Stimulated activated memory B cell treated with anti-CD40 and anti-IgM and Interleukin-4, amounts not matched to agents 10 μg/mL and 1 μg/mL and 100 μg/mL, for 72 hours (primary cell): ENCODE measurements at regions not wholly inside any gene's neighbourhood (a gene's known extent, or its start where the extent isn't known, plus 50 kb on each side); places are given as distances from the start of the nearest gene placed in this dataset.

Source experiments
- ATAC-seq: fragments of 150-1000 bp; cut with Tn5 transposase; 2 replicates; pipeline ENCODE4 v1.10.0; 2021
- H3K27ac Mint-ChIP-seq: one replicate; pipeline ENCODE4 v1.8.0; 2022; ENCODE audit warnings: mild to moderate bottlenecking, mixed read lengths
- H3K27me3 Mint-ChIP-seq: one replicate; pipeline ENCODE4 v1.8.0; 2022; ENCODE audit warnings: mixed read lengths
- H3K36me3 Mint-ChIP-seq: one replicate; pipeline ENCODE4 v1.8.0; 2022; ENCODE audit warnings: mixed read lengths
- H3K4me1 Mint-ChIP-seq: one replicate; pipeline ENCODE4 v1.8.0; 2022; ENCODE audit warnings: mixed read lengths
- H3K4me3 Mint-ChIP-seq: one replicate; pipeline ENCODE4 v1.8.0; 2022; ENCODE audit warnings: mild to moderate bottlenecking, moderate library complexity, mixed read lengths
- H3K9me3 Mint-ChIP-seq: one replicate; pipeline ENCODE4 v1.8.0; 2022; ENCODE audit warnings: mixed read lengths

DNA sequence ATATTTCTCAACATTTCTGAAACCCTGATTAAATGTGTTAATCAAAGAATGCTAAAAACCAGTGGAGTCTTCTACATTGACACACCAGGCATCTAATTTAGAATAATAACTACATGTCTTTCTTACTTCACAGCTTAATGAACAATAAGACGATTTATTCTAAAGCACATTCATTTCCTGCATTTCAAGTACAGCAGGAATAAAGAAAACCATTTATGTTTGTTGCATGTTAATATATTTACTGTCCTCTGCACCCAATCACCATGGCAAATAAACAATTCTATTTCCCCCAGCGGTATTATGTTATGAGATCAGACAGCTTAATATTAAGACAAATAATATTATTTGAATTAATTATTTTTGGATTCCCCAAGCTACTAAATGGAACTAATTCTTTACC is 1336.3 kb upstream of the CADM2 start:
- Mint-ChIP-seq H3K4me1 (no peaks in the 10 kb centered on the region), H3K27me3 (no peaks in the 10 kb centered on the region)

DNA sequence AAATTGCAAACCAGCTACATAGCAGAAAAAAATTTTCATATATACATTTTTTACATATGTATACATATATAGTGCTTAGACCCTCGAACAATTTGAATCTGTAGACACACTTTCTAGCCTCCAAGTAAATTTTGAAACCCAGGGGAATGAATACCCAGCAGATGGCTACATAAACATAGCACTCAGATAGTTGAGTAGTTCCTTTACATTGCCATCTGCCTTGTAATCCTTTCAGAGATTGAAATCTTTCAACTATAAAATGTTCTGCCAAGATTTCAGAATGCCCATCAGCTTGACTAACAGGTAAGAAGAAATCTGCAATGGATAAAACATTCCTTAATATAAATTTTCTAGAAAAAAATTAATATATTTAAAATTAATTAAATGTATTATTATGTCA is 1333.5 kb upstream of the CADM2 start:
- ATAC-seq, result no peak
- H3K9me3 Mint-ChIP-seq, result no peaks in the 10 kb centered on the region
- H3K27me3 Mint-ChIP-seq, result no peaks in the 10 kb centered on the region
- H3K4me3 Mint-ChIP-seq, result no peak overlapping the region
- no peaks in the 10 kb centered on the region for H3K4me1 Mint-ChIP-seq
- no peak overlapping the region for H3K27ac Mint-ChIP-seq
- H3K36me3 Mint-ChIP-seq, result no peaks in the 10 kb centered on the region

More for the DNA sequence above, 1336.3 kb upstream of the CADM2 start:
- no peaks in the 10 kb centered on the region for H3K9me3 Mint-ChIP-seq
- H3K27ac Mint-ChIP-seq, result no peak overlapping the region
- ATAC-seq, result no peak
- H3K36me3 Mint-ChIP-seq, result no peaks in the 10 kb centered on the region
- no peak overlapping the region for H3K4me3 Mint-ChIP-seq

DNA sequence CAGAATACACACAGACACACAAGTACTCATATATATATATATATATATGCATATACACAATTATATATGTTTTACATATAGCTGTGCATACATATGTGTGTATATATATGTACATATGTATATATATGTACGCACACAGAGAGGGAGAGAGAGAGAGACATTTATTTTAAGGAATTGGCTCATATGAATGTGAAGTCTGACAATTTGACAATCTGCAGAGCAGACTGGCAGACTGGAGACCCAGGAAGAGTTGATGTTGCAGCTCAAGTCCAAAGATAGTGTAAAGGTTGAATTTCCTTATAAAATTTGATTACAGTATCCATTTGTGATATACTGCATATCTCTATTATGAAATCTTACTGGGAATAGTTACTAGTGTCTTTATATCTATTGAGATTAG is 1330.3 kb upstream of the CADM2 start:
- Mint-ChIP-seq H3K4me3 (no peak overlapping the region), H3K9me3 (no peaks in the 10 kb centered on the region)

DNA sequence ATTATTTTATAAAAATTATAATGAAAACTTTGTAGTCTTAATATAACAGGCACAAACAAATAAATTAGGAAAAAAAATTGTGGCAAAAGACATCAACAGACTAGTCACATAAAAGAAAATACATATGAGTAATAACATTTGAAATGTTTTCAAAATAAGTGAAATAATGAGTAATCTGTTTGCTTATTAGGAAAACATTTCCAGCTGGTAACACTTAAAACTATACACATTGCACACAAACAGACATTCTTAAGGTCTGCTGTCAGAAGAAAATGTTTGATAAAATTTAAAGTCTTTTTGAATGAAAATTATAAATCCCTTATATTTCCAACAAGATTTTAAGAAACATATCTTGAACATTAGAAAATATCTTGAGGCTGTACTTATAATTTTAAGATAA is 1326.3 kb upstream of the CADM2 start:
- ATAC-seq, result no peak
- no peaks in the 10 kb centered on the region for H3K4me1 Mint-ChIP-seq
- no peaks in the 10 kb centered on the region for H3K27me3 Mint-ChIP-seq
- no peak overlapping the region for H3K4me3 Mint-ChIP-seq
- no peak overlapping the region for H3K27ac Mint-ChIP-seq
- H3K9me3 Mint-ChIP-seq, result no peaks in the 10 kb centered on the region
- H3K36me3 Mint-ChIP-seq, result no peaks in the 10 kb centered on the region

More for the DNA sequence above, 1330.3 kb upstream of the CADM2 start:
- ATAC-seq, result no peak
- Mint-ChIP-seq H3K36me3 (no peaks in the 10 kb centered on the region), H3K27me3 (no peaks in the 10 kb centered on the region), H3K27ac (no peak overlapping the region), H3K4me1 (no peaks in the 10 kb centered on the region)

DNA sequence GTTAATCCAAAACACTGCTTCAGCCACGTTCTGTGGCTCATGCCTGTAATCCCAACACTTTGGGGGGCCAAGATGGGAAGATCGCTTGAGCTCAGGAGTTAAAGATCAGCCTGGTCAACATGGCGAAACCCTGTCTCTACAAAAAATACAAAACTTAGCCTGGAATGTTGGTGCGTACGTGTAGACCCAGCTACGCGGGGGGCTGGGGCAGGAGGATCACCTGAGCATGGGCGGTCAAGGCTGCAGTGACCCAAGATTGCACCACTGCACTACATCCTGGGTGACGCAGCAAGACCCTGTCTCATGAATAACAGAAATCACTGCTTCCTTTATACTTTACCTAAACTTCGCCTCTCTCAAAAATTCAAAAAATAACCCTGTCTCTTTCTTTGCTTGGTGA is 1325.0 kb upstream of the CADM2 start:
- peaks cover 4% of the 10 kb centered on the region for H3K9me3 Mint-ChIP-seq
- no peaks in the 10 kb centered on the region for H3K36me3 Mint-ChIP-seq
- ATAC-seq, result no peak

DNA sequence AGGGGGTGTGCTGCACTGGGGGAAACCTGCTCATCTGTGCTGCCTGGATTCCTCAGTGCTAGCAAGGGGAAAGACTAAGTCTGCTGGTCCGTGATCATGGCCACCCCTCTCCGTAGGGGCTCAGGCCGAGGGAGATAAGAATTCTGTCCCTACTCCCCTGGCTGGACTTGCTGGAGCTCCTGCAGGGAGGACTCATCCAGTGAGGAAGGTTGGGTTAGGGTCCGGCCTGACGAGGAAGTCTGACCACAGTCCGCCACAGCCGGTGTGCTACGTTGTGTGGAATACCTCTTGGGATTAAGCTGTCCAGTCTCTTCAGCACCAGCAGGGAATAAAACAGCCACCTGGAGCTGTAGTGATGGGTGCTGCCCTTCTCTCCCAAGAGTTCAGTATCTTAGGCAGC is 1309.1 kb upstream of the CADM2 start:
- no peaks in the 10 kb centered on the region for H3K27me3 Mint-ChIP-seq
- ATAC-seq, result no peak
- H3K9me3 Mint-ChIP-seq, result peaks cover 12% of the 10 kb centered on the region
- no peaks in the 10 kb centered on the region for H3K4me1 Mint-ChIP-seq
- no peak overlapping the region for H3K4me3 Mint-ChIP-seq
- H3K36me3 Mint-ChIP-seq, result no peaks in the 10 kb centered on the region
- H3K27ac Mint-ChIP-seq, result no peak overlapping the region

More for the DNA sequence above, 1325.0 kb upstream of the CADM2 start:
- H3K4me1 Mint-ChIP-seq, result no peaks in the 10 kb centered on the region
- H3K4me3 Mint-ChIP-seq, result no peak overlapping the region
- no peak overlapping the region for H3K27ac Mint-ChIP-seq
- H3K27me3 Mint-ChIP-seq, result no peaks in the 10 kb centered on the region

DNA sequence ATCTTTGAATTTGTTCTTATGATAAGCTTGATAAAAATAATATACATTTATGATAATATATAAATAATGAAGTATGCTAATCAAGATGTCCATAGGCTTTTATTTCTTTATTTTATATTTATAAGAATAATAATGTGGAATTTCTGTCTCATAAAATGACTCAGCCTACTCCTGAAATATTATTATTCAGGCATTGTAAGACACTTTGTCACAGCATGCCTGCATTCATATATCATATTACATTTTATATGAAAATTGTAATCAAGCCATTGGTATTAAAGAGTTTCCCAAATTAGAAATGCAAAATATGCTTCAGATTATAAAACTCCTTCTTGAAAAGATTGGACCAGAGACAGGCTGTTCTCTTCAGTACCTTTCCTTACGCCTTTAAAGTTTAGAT is 1303.7 kb upstream of the CADM2 start:
- Mint-ChIP-seq H3K36me3 (no peaks in the 10 kb centered on the region), H3K4me1 (no peaks in the 10 kb centered on the region), H3K9me3 (peaks cover 5% of the 10 kb centered on the region), H3K27ac (no peak overlapping the region), H3K27me3 (no peaks in the 10 kb centered on the region), H3K4me3 (no peak overlapping the region)
- ATAC-seq, result no peak

DNA sequence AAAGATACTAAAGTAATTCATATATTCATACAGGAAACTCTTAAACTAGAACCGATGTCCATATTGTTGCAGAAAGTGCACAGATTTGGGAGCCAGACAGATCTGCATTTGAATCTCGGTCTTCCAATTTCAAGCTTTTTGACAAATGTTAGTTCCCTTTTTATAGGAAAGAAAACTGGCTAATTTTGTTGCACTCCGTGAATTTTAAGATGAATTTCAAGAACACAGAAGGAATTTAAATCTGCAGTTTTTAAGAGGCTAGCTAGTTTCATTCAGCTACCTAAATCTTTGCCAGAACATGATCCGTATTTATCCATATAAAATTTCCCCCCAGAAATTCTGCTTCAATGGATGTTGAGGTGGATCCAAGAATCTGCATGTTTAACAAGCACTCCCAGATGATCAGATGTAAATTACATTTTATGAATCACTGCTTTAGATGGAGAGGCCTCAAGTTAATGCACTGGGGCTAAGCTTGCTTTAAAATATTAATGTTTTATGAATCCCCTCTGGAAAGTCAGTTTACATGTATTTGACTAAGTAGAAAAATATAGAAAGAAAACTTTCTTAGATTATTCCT is 1296.3 kb upstream of the CADM2 start:
- Mint-ChIP-seq H3K36me3 (no peaks in the 10 kb centered on the region), H3K9me3 (peaks cover 3% of the 10 kb centered on the region), H3K4me3 (no peak overlapping the region), H3K27ac (no peak overlapping the region), H3K4me1 (no peaks in the 10 kb centered on the region), H3K27me3 (no peaks in the 10 kb centered on the region)
- no peak for ATAC-seq

DNA sequence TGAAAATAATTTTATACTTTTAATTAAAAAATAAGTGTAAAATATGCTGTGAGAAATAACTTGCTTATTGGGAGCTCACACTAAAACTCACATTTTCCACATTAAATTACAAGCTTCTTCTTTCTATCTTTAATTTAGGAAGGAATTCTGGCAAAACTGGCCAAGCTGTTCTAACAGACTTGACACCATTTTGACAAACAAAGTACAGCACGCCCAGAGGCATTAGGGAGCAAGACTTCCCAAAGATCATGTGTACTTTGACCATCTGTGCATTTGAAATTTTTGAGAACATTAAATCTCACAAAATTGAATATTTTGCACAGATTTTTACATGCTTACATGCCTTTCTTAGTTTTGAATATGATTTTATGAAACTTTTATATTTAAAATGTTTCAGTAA is 1288.4 kb upstream of the CADM2 start:
- Mint-ChIP-seq H3K9me3 (peaks cover 3% of the 10 kb centered on the region), H3K4me1 (no peaks in the 10 kb centered on the region), H3K4me3 (no peak overlapping the region), H3K27me3 (no peaks in the 10 kb centered on the region), H3K27ac (no peak overlapping the region), H3K36me3 (no peaks in the 10 kb centered on the region)
- no peak for ATAC-seq

DNA sequence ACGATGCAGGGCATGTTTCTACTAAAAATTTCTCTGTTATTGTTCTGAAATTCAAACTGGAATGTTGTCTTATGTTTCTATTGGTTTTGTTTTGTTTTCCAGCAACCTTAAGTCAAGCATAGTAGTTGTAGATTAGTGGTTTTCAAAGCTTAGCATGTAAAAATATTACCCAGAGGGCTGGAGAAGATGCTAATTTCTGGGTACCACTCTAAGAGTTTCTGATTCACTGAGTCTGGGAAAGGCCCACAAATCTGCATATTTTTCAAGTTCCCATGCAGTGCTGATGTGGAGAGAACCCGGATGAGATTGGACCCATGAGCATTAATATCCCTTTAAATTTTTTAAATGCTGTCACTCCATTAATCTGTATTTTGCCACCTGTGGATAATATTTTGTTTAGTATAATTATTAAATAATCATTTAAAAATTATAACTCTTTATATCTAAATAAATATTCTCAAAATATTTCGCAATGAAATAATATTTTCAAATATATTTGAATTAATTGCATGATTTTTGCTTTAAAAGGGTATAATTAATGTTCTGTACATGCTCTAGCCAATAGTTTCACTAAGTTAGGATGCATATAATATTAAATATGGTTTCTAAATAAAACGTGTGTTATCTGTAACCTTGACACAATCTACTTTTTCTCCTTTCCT is 1274.7 kb upstream of the CADM2 start:
- Mint-ChIP-seq H3K4me3 (no peak overlapping the region), H3K27me3 (no peaks in the 10 kb centered on the region), H3K4me1 (no peaks in the 10 kb centered on the region), H3K36me3 (no peaks in the 10 kb centered on the region), H3K27ac (no peak overlapping the region), H3K9me3 (peaks cover 13% of the 10 kb centered on the region)
- no peak for ATAC-seq

DNA sequence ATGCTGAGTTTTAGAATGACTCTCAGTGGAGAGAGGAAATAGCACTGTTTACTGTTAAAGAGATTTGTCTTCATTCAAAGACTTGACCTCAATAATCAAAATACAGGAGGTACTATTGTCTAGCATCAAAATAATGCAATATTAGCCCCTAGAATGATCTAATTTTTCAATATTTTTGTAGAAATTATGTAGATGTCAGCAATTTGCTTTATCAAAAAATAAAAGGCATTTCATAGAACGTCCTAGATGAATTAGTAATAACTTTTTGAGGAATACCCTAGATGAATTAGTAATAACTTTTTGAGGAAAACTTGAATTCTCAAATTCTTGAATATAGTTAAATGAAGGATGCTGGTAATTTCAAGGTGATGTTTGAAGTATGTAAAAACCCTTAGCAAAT is 1252.1 kb upstream of the CADM2 start:
- no peak overlapping the region for H3K4me3 Mint-ChIP-seq
- no peaks in the 10 kb centered on the region for H3K27me3 Mint-ChIP-seq
- H3K9me3 Mint-ChIP-seq, result peaks cover 3% of the 10 kb centered on the region
- no peaks in the 10 kb centered on the region for H3K36me3 Mint-ChIP-seq
- no peaks in the 10 kb centered on the region for H3K4me1 Mint-ChIP-seq
- no peak overlapping the region for H3K27ac Mint-ChIP-seq
- no peak for ATAC-seq

DNA sequence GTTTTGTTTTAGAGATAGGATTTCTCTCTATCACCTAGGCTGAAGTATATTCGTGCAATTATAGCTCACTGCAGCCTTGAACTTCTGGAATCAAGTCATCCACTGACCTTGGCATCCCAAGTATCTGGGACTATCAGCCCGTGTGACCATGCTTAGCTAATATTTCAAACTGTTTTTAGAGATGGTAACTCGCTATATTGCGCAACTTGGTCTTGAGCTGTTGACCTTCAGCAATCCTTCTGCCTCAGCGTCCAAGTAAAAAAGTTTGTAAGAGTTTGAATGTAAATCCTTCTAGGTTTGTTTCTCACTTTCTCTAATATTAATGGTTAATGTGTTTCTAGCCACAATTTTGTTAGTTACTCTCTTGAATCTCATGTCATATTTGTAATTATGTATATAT is 1243.5 kb upstream of the CADM2 start:
- no peaks in the 10 kb centered on the region for H3K4me1 Mint-ChIP-seq
- H3K4me3 Mint-ChIP-seq, result no peak overlapping the region
- no peak overlapping the region for H3K27ac Mint-ChIP-seq

DNA sequence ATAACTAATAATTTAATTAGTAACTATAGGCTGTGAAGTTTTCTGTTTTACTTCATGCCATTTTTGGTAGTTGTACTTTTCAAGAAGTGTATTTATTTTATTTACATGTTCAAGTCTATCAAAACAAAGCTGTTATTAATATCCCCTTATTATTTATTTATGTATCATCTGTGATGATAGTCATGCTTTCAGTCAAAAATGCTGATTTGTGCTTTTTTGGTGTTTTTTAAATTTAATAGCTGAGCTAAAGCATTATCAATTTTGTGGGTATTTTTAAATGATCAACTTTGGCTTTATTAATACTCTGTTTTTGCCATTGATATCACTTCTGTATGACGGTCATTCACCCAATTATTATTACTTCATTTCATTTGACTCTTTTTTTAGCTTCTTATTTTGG is 1229.2 kb upstream of the CADM2 start:
- Mint-ChIP-seq H3K9me3 (peaks cover 8% of the 10 kb centered on the region), H3K27ac (no peak overlapping the region), H3K4me3 (no peak overlapping the region), H3K27me3 (no peaks in the 10 kb centered on the region), H3K36me3 (no peaks in the 10 kb centered on the region), H3K4me1 (no peaks in the 10 kb centered on the region)
- no peak for ATAC-seq

More for the DNA sequence above, 1243.5 kb upstream of the CADM2 start:
- Mint-ChIP-seq H3K36me3 (no peaks in the 10 kb centered on the region), H3K9me3 (peaks cover 4% of the 10 kb centered on the region), H3K27me3 (no peaks in the 10 kb centered on the region)
- ATAC-seq, result no peak

DNA sequence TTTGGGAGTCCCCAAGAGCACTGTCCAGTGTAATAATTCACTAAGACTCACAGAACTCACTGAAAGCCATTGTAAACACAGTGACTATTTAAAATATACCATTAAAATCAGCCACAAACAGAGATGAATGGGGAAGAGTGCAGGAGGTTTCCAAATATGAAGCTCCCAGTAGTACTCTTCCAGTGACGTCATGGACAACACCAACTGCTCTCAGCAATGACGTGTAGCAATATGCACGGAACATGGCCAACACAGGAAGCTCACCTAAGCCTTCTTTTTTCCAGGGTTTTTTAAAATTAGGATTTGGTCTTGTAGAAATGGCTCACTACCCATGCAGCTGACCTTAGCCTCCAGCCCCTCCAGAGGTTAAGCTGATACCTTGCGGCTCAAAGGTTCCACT is 1224.1 kb upstream of the CADM2 start:
- no peaks in the 10 kb centered on the region for H3K9me3 Mint-ChIP-seq
- no peaks in the 10 kb centered on the region for H3K36me3 Mint-ChIP-seq
- H3K27me3 Mint-ChIP-seq, result no peaks in the 10 kb centered on the region
- no peak for ATAC-seq
- no peaks in the 10 kb centered on the region for H3K4me1 Mint-ChIP-seq
- no peak overlapping the region for H3K4me3 Mint-ChIP-seq
- no peak overlapping the region for H3K27ac Mint-ChIP-seq

DNA sequence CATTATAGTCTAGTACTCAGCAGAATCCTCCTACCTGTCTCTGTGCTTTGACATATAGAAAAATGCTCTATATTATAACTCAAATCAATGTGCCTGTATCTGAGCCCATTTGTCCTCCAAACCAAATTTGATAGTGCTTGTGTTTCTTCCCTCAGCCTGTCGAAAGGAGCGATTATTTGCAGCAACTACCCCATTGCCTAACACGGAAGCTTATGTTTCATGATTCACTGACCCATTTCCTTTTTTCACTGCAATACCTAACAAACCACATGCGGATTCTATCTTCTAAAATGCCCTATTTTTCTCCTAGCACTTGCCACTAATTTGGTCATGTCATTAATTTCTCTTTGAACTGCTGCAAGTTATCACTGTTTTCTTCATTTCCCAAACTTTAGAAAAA is 1220.6 kb upstream of the CADM2 start:
- no peak overlapping the region for H3K27ac Mint-ChIP-seq
- no peak overlapping the region for H3K4me3 Mint-ChIP-seq
- H3K27me3 Mint-ChIP-seq, result no peaks in the 10 kb centered on the region
- no peaks in the 10 kb centered on the region for H3K9me3 Mint-ChIP-seq
- H3K36me3 Mint-ChIP-seq, result no peaks in the 10 kb centered on the region
- H3K4me1 Mint-ChIP-seq, result no peaks in the 10 kb centered on the region
- ATAC-seq, result no peak

DNA sequence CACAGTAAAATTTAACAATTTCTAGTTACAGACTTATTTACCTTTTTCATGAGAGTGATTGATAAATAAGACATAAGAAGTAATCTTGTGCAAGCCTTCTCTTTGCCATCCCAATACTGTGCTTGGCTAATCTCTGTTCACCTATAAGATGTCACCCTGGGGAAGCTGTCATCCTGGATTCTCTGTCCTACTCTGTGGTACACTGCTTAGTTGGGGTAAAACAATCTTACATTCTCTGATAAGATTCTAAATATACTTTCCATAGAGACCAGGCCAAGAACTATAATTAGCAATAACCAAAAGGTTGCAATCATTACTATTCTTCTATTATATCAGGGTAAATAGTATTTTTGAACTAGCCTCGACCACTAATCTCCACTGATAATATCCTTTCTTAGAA is 1218.3 kb upstream of the CADM2 start:
- Mint-ChIP-seq H3K36me3 (no peaks in the 10 kb centered on the region), H3K9me3 (peaks cover 10% of the 10 kb centered on the region), H3K4me1 (no peaks in the 10 kb centered on the region), H3K27ac (no peak overlapping the region), H3K4me3 (no peak overlapping the region), H3K27me3 (no peaks in the 10 kb centered on the region)
- no peak for ATAC-seq
